Activated naive CD4-positive, alpha-beta T cell treated with anti-CD3 and anti-CD28 coated beads for 36 hours (primary cell): ENCODE measurements at regions not wholly inside any gene's neighbourhood (a gene's known extent, or its start where the extent isn't known, plus 50 kb on each side); places are given as distances from the start of the nearest gene placed in this dataset.

ENCODE experiments used
- CTCF ChIA-PET: fragments of 350-600 bp; sonication (Branson Sonifier 250); formaldehyde crosslinking; loops from one replicate; lab custom pipeline; 2021; ENCODE audit warnings: antibody characterized with exemption; lab: Charles Lee
- DNase-seq: peaks from one replicate; pipeline ENCODE4 v3.0.0-alpha.2; 2020
- H3K27ac Mint-ChIP-seq: one replicate; pipeline ENCODE4 v1.8.0; 2021; ENCODE audit warnings: mild to moderate bottlenecking, mixed read lengths
- H3K27me3 Mint-ChIP-seq: one replicate; pipeline ENCODE4 v1.8.0; 2021; ENCODE audit warnings: low read depth, mixed read lengths
- H3K36me3 Mint-ChIP-seq: one replicate; pipeline ENCODE4 v1.8.0; 2021; ENCODE audit warnings: low read depth, mixed read lengths
- H3K4me1 Mint-ChIP-seq: one replicate; pipeline ENCODE4 v1.8.0; 2021; ENCODE audit warnings: low read depth, mixed read lengths
- H3K4me3 Mint-ChIP-seq: one replicate; pipeline ENCODE4 v1.8.0; 2021; ENCODE audit warnings: mild to moderate bottlenecking, moderate library complexity, mixed read lengths
- H3K9me3 Mint-ChIP-seq: one replicate; pipeline ENCODE4 v1.8.0; 2021; ENCODE audit warnings: mixed read lengths
- intact Hi-C: fragments of 100-400 bp; cut with micrococcal nuclease; formaldehyde crosslinking; loops from one replicate; pipeline ENCODE4 v1.15.1; 2023

- DNase-seq: peak; percentile 6
- H3K4me1 Mint-ChIP-seq: peaks cover 2% of the 10 kb centered on the region
- intact Hi-C loops: no loop called here
- H3K36me3 Mint-ChIP-seq: no peaks in the 10 kb centered on the region
- CTCF ChIA-PET: no interaction called here
- no peaks in the 10 kb centered on the region for H3K27me3 Mint-ChIP-seq
- no peak overlapping the region for H3K4me3 Mint-ChIP-seq
- no peak overlapping the region for H3K27ac Mint-ChIP-seq
- H3K9me3 Mint-ChIP-seq: no peaks in the 10 kb centered on the region
These were observed 624.9 kb upstream of the FANCL start for GRCh38 chr2:58866040-58866439.

GRCh38 chr2:58865436-58865835, 624.3 kb upstream of the FANCL start:
- Mint-ChIP-seq H3K4me3 (no peak overlapping the region), H3K4me1 (peaks cover 2% of the 10 kb centered on the region), H3K27ac (no peak overlapping the region), H3K9me3 (no peaks in the 10 kb centered on the region), H3K36me3 (no peaks in the 10 kb centered on the region), H3K27me3 (no peaks in the 10 kb centered on the region)
- CTCF ChIA-PET: no interaction called here
- no peak for DNase-seq
- intact Hi-C loops: no loop called here

DNA sequence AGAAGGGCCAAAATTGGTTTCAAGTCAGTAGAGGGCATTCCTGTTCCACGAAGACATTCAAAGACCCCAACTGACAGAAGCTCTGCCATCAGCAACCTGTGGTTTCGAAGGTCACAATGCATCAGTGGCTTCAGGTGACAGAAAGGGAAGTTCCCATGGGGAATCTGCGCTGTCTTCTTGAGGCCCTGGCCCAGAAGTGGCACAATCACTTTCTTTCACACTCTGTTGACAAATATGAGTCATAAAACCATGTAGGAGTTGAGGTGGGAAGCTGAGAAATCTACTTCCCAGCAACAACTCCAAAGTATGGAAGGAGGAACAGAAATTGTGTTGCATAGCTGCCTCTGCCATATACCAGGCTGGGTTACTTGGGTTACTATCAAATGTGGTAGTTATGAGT, 621.1 kb upstream of the FANCL start:
- Mint-ChIP-seq H3K4me3 (no peak overlapping the region), H3K36me3 (no peaks in the 10 kb centered on the region), H3K27ac (no peak overlapping the region), H3K4me1 (peaks cover 2% of the 10 kb centered on the region), H3K9me3 (no peaks in the 10 kb centered on the region), H3K27me3 (no peaks in the 10 kb centered on the region)
- intact Hi-C loops: no loop called here
- no peak for DNase-seq
- CTCF ChIA-PET: no interaction called here

- no peak overlapping the region for H3K27ac Mint-ChIP-seq
- no peaks in the 10 kb centered on the region for H3K4me1 Mint-ChIP-seq
- H3K4me3 Mint-ChIP-seq: no peak overlapping the region
- intact Hi-C loops: no loop called here
- H3K27me3 Mint-ChIP-seq: no peaks in the 10 kb centered on the region
- H3K36me3 Mint-ChIP-seq: no peaks in the 10 kb centered on the region
- peaks cover 3% of the 10 kb centered on the region for H3K9me3 Mint-ChIP-seq
- CTCF ChIA-PET: no interaction called here
- DNase-seq: no peak
These were observed 619.5 kb upstream of the FANCL start for GRCh38 chr2:58860586-58860985.

- intact Hi-C loops: no loop called here
- H3K27me3 Mint-ChIP-seq: no peaks in the 10 kb centered on the region
These were observed 615.0 kb upstream of the FANCL start for GRCh38 chr2:58856100-58856499.

DNA sequence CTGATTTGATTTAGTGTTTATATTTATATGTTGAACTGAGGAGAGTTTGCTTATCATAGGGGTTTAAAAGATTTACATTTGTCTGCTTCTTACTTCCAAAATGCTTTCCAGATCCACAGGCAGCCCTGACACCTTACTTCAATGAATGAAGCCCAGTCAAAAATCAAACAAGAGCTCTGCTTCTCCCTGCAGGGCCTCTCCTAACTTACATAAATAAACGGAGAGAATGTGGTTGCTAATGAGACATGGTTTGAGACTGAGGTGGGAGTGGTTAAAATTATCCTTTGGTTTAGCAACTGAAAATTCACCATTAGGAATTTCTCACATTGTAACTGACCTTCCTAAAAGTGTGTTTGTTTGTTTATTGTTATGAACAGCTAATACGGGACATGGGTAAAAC, 612.3 kb upstream of the FANCL start:
- H3K4me3 Mint-ChIP-seq: no peak overlapping the region
- intact Hi-C loops: no loop called here
- CTCF ChIA-PET: no interaction called here
- no peaks in the 10 kb centered on the region for H3K4me1 Mint-ChIP-seq
- DNase-seq: no peak
- peaks cover 3% of the 10 kb centered on the region for H3K9me3 Mint-ChIP-seq
- H3K27ac Mint-ChIP-seq: no peak overlapping the region
- no peaks in the 10 kb centered on the region for H3K36me3 Mint-ChIP-seq
- no peaks in the 10 kb centered on the region for H3K27me3 Mint-ChIP-seq

More at GRCh38 chr2:58856100-58856499, 615.0 kb upstream of the FANCL start:
- H3K36me3 Mint-ChIP-seq: no peaks in the 10 kb centered on the region
- H3K4me1 Mint-ChIP-seq: no peaks in the 10 kb centered on the region
- H3K27ac Mint-ChIP-seq: no peak overlapping the region
- no peak overlapping the region for H3K4me3 Mint-ChIP-seq
- CTCF ChIA-PET: no interaction called here
- no peak for DNase-seq
- H3K9me3 Mint-ChIP-seq: peaks cover 3% of the 10 kb centered on the region

GRCh38 chr2:58852905-58853304, 611.8 kb upstream of the FANCL start:
- H3K4me1 Mint-ChIP-seq: no peaks in the 10 kb centered on the region
- H3K27me3 Mint-ChIP-seq: no peaks in the 10 kb centered on the region

DNA sequence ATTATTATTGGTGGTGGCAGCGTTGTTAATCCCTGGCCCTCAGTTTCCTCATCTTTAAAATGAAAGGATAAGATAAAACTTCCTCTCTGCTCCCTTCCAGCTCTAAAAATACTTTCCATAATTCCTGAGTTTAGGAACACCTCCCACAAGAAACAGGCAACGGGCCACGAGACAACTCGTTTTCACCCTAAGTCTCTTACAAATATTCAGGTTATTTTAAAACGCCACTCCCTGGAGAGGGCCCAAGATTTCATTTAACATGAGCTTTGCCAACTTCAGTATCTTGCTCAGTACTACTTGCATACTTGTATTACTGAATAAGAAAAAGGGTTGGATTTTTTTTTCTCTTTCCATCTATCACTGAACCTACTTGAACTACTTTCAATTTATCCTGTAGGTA, 611.1 kb upstream of the FANCL start:
- H3K27ac Mint-ChIP-seq: no peak overlapping the region
- H3K36me3 Mint-ChIP-seq: no peaks in the 10 kb centered on the region
- no peaks in the 10 kb centered on the region for H3K4me1 Mint-ChIP-seq
- no peaks in the 10 kb centered on the region for H3K27me3 Mint-ChIP-seq
- no peak for DNase-seq
- intact Hi-C loops: no loop called here
- H3K9me3 Mint-ChIP-seq: peaks cover 3% of the 10 kb centered on the region
- H3K4me3 Mint-ChIP-seq: no peak overlapping the region
- CTCF ChIA-PET: no interaction called here

More at GRCh38 chr2:58852905-58853304, 611.8 kb upstream of the FANCL start:
- DNase-seq: no peak
- Mint-ChIP-seq H3K27ac (no peak overlapping the region), H3K4me3 (no peak overlapping the region), H3K9me3 (peaks cover 3% of the 10 kb centered on the region), H3K36me3 (no peaks in the 10 kb centered on the region)
- CTCF ChIA-PET: no interaction called here
- intact Hi-C loops: no loop called here

GRCh38 chr2:58851598-58851997, 610.5 kb upstream of the FANCL start:
- DNase-seq: no peak
- intact Hi-C loops: no loop called here
- H3K27me3 Mint-ChIP-seq: no peaks in the 10 kb centered on the region
- no peak overlapping the region for H3K4me3 Mint-ChIP-seq
- H3K36me3 Mint-ChIP-seq: no peaks in the 10 kb centered on the region
- H3K4me1 Mint-ChIP-seq: no peaks in the 10 kb centered on the region
- no peaks in the 10 kb centered on the region for H3K9me3 Mint-ChIP-seq
- CTCF ChIA-PET: no interaction called here
- H3K27ac Mint-ChIP-seq: no peak overlapping the region

- Mint-ChIP-seq H3K36me3 (no peaks in the 10 kb centered on the region), H3K27me3 (no peaks in the 10 kb centered on the region), H3K4me3 (no peak overlapping the region), H3K27ac (no peak overlapping the region), H3K9me3 (no peaks in the 10 kb centered on the region), H3K4me1 (no peaks in the 10 kb centered on the region)
- no peak for DNase-seq
- CTCF ChIA-PET: no interaction called here
- intact Hi-C loops: no loop called here
These were observed 603.9 kb upstream of the FANCL start for GRCh38 chr2:58845011-58845410.

DNA sequence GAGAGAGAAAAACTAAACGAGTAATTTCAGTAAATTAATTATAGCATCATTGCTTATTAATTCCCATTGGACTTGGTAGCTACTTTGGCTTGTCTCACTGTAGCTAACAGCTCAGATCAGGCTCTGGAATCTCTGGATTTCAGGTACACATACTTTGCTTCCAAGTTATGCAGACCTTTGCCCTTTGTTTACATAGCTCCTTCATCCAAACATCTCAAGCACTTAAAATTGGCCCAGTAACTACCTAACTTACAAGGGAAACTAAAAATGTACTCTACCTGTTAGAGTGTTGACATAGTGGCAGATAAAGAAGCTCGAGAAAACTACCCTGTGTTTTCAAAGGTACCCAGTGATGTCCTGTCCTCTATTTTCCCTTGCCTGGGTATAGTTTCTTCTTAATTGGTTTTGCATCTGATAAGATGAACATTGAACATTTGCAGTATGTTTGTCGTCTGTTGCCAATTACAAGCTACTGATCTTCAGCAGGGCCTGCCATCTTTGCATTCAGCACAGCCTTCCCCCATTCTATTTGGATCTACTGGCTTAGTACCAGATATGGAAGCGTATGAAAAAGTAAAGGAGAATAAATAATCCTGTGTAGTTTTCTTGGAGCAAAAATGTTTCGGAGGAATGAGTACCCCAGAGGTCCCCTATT, 601.5 kb upstream of the FANCL start:
- intact Hi-C loops: no loop called here
- Mint-ChIP-seq H3K27ac (no peak overlapping the region), H3K36me3 (no peaks in the 10 kb centered on the region), H3K4me3 (no peak overlapping the region), H3K27me3 (no peaks in the 10 kb centered on the region), H3K9me3 (no peaks in the 10 kb centered on the region), H3K4me1 (no peaks in the 10 kb centered on the region)
- no peak for DNase-seq
- CTCF ChIA-PET: no interaction called here

DNA sequence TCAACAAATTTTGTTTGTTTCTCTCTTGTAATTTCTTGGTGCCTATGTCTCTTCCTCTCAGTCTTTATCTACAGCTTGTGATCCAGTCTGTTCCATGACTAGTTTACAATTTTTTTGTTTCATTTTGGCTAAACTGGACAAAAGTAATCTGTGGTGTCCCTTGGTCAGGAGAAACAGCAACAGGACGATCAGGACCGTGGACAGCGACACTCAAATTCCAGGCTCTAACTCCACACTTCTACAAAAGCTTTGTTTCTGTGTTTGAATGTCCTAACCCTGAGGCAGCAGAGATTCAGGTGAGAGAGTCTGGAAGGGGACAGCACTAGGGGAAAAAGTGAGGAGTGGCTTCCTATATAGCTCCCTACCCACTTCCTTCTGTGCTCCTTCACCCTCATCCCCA, 593.3 kb upstream of the FANCL start:
- Mint-ChIP-seq H3K4me3 (no peak overlapping the region), H3K9me3 (peaks cover 4% of the 10 kb centered on the region), H3K4me1 (no peaks in the 10 kb centered on the region), H3K36me3 (no peaks in the 10 kb centered on the region), H3K27ac (no peak overlapping the region), H3K27me3 (no peaks in the 10 kb centered on the region)
- intact Hi-C loops: no loop called here
- peak; percentile 17 for DNase-seq
- CTCF ChIA-PET: no interaction called here

DNA sequence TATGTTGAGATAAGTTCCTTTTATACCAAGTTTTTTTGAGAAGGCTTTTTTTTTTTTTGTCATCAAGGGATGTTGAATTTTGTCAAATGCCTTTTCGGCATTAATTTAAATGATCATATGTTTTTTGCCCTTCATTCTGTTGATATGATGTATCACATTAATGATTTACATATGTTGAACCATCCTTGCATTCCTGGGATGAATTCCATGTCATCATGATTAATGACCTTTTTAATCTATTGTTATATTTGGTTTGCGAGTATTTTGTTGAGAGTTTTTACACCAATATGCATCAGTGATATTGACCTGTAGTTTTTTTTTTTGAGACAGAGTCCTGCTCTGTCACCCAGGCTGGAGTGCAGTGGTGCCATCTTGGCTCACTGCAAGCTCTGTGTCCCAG, 585.7 kb upstream of the FANCL start:
- DNase-seq: no peak
- no peaks in the 10 kb centered on the region for H3K4me1 Mint-ChIP-seq
- no peaks in the 10 kb centered on the region for H3K27me3 Mint-ChIP-seq
- CTCF ChIA-PET: no interaction called here
- peaks cover 1% of the 10 kb centered on the region for H3K36me3 Mint-ChIP-seq
- intact Hi-C loops: no loop called here
- peaks cover 28% of the 10 kb centered on the region for H3K9me3 Mint-ChIP-seq
- H3K27ac Mint-ChIP-seq: no peak overlapping the region
- H3K4me3 Mint-ChIP-seq: no peak overlapping the region
